ENCODE measurements at regions not wholly inside any gene's neighbourhood (a gene's known extent, or its start where the extent isn't known, plus 50 kb on each side); places are given as distances from the start of the nearest gene placed in this dataset.

DNA sequence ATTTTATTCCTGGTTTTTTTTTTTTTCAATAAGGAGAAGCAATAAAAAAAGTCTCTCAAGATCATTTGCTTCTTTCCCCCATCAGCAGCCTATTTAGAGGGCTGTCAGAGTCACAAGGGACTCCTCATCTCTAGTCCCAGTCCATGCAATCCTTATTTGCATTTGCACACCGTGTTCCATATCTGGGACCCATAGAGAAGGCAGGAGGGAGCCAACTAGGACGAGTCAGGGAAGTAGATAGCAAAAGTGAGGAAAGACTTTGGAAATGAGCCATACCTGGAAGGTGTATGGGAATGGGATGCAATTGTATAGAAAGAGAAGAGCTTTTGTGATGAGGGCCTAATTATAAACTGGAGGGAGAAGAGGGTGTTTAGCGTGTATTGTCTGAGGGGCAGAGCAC lies 160.0 kb downstream of the PIK3R1 start (continued):
- TF ChIP-seq, protein P1, sequence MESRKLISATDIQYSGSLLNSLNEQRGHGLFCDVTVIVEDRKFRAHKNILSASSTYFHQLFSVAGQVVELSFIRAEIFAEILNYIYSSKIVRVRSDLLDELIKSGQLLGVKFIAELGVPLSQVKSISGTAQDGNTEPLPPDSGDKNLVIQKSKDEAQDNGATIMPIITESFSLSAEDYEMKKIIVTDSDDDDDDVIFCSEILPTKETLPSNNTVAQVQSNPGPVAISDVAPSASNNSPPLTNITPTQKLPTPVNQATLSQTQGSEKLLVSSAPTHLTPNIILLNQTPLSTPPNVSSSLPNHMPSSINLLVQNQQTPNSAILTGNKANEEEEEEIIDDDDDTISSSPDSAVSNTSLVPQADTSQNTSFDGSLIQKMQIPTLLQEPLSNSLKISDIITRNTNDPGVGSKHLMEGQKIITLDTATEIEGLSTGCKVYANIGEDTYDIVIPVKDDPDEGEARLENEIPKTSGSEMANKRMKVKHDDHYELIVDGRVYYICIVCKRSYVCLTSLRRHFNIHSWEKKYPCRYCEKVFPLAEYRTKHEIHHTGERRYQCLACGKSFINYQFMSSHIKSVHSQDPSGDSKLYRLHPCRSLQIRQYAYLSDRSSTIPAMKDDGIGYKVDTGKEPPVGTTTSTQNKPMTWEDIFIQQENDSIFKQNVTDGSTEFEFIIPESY (IDR thresholded peaks at IDR 0.05; ENCODE audit: extremely low read depth, insufficient replicate concordance, low read length) = no peak

DNA sequence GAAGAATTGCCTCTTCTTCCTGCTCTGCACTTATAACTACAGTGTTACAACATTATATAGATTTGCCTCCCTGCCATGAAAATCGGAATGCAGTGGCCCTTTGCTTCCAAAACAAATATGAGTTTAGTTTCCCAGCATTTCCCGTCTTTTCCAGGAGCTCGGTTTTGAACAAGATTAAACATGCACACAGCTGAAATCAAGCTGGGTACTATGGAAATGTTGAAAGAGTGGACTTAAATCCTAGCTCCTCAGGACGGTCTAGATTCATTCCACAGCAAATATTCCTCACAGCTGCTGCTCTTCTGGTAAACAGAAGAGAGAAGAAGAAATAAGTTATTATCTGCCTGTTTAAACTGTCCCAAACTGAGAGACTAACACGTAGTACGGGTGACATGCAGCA lies 161.4 kb downstream of the PIK3R1 start:
- Histone ChIP-seq H3K4me1 (ENCODE audit: control insufficient read depth in 1 of 2, insufficient read depth in 2 of 2, low read length in 2 of 2) (no peaks in the 10 kb centered on the region), H3K4me3 (replicated peaks in 1 of 2; ENCODE audit: low read depth in 1 of 2, low read length in 2 of 2) (no peak overlapping the region), H3K9ac (ENCODE audit: low read length) (no peak overlapping the region), H3K4me2 (ENCODE audit: low read length) (no peak overlapping the region), H4K20me1 (ENCODE audit: insufficient read depth) (no peaks in the 10 kb centered on the region), H3K9me2 (ENCODE audit: insufficient read depth) (no peaks in the 10 kb centered on the region), H2AFZ (ENCODE audit: low read depth, low read length, poor library complexity, severe bottlenecking) (no peak overlapping the region), H3K27me3 (ENCODE audit: insufficient read depth, low read length) (no peaks in the 10 kb centered on the region), H3K27ac (ENCODE audit: low read depth, low read length) (no peak overlapping the region), H3K9me3 (ENCODE audit: control insufficient read depth in 1 of 2, insufficient read depth in 1 of 2, low read depth in 1 of 2, low read length in 2 of 2) (no peaks in the 10 kb centered on the region), H3K79me2 (ENCODE audit: insufficient read depth, low read length) (no peaks in the 10 kb centered on the region), H3K36me3 (ENCODE audit: control insufficient read depth in 1 of 2, insufficient read depth in 2 of 2, low read length in 2 of 2) (no peaks in the 10 kb centered on the region)
- TF ChIP-seq POLR2A (IDR thresholded peaks at IDR 0.05; ENCODE audit: borderline replicate concordance, extremely low read depth, insufficient read depth, insufficient read length) = no peak
- TF ChIP-seq, protein P2, sequence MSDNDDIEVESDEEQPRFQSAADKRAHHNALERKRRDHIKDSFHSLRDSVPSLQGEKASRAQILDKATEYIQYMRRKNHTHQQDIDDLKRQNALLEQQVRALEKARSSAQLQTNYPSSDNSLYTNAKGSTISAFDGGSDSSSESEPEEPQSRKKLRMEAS (IDR thresholded peaks at IDR 0.05) = no peak
- TF ChIP-seq, protein P3, sequence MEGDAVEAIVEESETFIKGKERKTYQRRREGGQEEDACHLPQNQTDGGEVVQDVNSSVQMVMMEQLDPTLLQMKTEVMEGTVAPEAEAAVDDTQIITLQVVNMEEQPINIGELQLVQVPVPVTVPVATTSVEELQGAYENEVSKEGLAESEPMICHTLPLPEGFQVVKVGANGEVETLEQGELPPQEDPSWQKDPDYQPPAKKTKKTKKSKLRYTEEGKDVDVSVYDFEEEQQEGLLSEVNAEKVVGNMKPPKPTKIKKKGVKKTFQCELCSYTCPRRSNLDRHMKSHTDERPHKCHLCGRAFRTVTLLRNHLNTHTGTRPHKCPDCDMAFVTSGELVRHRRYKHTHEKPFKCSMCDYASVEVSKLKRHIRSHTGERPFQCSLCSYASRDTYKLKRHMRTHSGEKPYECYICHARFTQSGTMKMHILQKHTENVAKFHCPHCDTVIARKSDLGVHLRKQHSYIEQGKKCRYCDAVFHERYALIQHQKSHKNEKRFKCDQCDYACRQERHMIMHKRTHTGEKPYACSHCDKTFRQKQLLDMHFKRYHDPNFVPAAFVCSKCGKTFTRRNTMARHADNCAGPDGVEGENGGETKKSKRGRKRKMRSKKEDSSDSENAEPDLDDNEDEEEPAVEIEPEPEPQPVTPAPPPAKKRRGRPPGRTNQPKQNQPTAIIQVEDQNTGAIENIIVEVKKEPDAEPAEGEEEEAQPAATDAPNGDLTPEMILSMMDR (IDR thresholded peaks at IDR 0.05 in 2 of 3, conservative IDR thresholded peaks at IDR 0.05 in 1 of 3; ENCODE audit: borderline replicate concordance in 1 of 3, insufficient read depth in 1 of 3, low read depth in 2 of 3, low read length in 2 of 3) = no peak
- ChIA-PET CTCF (no interaction called here), POLR2A (no interaction called here), RAD21 (ENCODE audit: low non-redundant PET in 1 of 2, low total read pairs in 2 of 2, uncharacterized antibody in 2 of 2, unreplicated experiment in 2 of 2) (no interaction called here)
- no peak for DNase-seq (ENCODE audit: low read depth, low spot score)
- no peak for ATAC-seq
- intact Hi-C loops (cut with micrococcal nuclease) = no loop called here
- BruUV-seq (replicated peaks) = no TSS peak

All from HCT116 (cell line).